Left kidney (tissue), 1 donor: ENCODE measurements at regions not wholly inside any gene's neighbourhood (a gene's known extent, or its start where the extent isn't known, plus 50 kb on each side); places are given as distances from the start of the nearest gene placed in this dataset.

Experiments
- DNase-seq: peaks from one replicate; pipeline ENCODE4 v3.0.0-alpha.2; 2013

DNA sequence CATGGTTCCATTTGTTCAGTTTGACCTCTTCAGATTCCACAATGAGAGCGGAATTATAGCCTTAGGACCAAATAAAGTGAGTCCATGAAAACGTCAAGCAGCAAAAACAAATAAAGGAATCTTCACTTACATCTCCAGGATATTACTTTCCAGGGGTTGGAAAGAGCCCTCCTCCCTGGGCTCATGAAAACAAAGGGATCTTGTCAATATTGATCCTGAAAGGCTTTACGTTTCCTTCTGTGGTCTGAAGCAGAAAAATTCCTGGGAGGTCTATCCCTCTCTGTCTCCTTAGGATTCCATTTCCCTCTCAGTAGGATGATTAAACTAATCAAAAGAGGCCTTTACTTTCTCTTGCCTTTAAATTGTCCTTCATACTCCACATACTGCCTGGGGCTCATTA lies 293.5 kb downstream of the GPAM start:
- no peak for DNase-seq

DNA sequence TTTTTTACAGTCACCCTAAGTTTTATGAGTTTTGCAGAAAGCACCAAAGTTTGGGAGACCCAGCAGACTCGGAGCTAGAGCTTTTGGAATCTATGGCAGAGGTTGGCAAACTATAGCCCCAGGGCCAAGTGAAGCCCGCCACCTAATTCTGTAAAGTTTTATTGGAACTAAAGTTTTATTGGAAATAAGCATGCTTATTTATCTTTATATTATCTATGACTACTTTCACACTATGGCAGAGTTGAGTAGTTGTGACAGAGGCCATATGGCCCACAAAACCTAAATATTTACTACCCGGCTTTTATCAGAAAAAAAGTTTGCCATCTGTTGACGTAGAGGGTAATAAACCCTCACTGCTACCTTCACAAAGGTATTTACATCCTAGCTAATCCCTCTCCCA lies 267.6 kb downstream of the GPAM start:
- no peak for DNase-seq

DNA sequence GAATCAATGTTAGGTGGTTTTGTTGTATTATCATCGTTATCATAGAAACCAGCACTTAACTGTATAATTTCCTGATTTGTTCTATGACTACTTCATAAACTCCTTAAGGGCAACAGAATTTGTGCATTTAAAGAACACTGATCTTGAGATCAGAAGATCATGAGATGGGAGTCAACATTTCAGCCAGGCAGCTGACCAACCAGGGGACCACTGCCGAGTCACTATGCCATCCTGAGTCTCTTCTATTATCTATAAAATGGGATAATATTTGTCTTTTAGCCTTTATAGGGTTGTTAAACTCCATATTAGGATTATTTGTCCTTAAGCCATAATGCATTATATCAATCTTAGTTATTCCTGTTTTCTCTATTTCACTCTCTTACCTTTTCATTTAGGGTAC lies 261.7 kb downstream of the GPAM start:
- no peak for DNase-seq

DNA sequence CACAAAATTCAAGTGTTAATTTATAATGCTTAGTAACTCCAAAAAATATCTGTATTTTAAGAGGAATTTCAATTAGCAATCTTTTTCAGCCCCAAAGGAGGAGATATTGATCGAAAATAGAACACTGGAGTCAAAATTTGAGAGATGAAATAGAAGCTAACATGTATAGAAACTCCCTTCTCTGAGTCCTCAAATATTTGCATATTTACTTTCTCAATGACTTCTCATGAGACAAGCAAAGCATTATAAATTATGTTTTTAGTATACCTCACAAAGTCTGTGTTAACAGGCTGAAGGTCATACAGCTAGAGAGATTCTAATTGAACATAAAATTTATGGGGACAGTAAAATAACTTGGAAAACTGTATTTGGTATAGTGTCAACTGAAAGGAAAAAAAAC lies 260.5 kb downstream of the GPAM start:
- DNase-seq = no peak

DNA sequence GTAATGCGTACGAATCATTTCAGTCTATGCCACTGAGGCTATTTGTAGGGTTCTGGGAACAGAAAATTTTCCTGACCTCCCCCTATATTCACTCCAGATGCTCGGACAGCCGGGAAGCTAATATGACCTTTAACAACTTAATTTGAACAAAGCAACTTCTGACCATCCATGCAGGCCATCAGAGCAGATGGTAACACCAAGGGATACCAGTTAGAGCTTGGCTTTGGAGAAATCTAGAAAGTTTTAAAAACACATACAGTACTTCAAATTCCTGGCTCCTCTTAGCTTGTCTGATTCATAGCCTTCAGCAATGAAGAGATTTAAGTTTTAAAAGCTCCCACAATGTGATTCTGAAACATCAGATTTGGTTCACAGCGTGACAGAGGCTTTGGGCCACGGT lies 257.3 kb downstream of the GPAM start:
- DNase-seq = no peak

DNA sequence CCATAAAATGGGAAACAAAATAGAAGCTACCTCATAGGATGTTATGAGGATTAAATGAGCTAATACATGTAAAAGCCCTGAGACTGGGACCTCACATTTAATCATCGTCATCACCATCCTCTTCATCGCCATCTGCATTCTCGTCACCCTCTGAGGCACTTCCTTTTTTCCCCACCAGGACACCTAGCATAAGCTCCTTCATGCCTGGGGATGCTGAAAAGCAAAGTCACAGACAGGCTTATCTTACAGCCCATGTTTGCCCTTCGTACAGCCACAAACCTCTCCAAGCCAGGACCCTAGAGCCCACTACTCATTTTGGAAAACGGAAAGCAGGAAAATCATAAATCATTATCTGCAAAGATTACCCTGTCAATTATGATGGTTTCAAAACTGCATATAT lies 249.6 kb downstream of the GPAM start:
- no peak for DNase-seq

DNA sequence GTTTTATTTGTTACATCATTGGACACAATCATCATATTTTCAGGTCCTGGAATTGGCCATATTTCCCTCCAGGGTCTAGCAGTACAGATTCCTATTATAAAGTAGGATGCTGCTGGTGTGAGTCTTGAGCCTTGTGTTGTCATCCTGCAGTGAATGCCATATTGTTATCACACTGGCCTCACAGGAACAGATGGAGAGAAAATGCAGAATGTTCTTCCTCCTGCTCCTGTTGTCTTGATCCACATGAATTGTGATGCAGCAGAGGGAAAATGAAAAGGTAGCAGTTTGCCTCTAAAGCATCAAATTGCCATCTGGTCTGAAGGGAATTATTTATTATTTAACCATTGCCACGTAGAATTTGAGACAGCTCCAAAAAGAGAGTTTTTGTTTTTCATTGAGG lies 248.6 kb downstream of the GPAM start:
- no peak for DNase-seq

DNA sequence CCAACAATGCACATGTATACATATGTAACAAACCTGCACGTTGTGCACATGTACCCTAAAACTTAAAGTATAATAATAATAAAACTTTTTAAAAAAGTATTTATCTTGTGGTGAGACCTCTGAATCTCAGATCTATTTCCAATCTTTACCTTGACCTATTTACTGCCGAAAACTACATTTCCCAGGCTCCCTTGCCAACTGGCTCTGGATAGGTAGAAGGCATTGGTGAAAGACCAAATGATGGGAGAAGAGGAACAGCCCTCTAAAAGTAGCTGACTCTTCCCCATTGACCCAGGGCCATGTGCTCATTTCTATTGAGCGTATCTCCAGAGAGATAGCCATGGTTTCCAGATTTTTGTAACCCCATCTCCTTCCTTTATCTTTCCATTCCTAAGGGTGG lies 247.4 kb downstream of the GPAM start:
- DNase-seq = no peak

DNA sequence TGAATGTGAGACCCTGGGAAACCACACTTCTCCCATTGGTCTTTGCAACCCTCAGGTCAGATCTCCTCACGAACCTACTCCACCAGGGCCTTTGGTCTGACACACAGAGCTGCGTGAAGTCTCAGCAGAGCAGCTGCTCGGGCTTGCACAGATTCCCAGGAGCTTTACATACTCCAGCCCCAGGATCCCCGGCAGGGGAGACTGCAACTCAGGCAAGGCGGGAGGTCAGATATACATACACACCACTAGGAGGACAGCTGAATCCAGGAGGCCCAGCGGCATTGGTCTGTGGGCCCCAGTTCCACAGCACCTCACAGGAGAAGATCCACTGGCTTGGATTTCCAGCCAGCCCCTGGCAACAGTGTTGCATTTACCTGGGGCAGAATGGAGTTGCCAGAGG lies 239.2 kb downstream of the GPAM start:
- no peak for DNase-seq

DNA sequence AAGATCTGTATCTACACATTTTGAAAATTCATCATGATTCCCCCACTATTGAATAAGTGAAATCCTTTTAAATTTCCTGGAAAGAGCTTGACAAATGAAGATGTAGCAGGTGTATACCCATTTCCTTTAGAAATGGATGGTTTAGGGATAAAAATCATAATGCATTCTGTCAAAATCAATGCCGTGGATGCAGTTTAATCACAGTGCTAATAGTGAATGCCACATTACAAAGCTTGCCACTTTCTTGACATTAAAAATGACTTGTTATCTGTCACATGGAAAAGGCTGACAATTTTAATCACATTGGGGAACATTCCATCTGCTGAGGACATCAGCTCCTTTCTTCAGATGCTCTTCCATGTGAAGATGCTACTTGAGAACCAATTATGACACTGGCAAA lies 229.6 kb downstream of the GPAM start:
- no peak for DNase-seq

DNA sequence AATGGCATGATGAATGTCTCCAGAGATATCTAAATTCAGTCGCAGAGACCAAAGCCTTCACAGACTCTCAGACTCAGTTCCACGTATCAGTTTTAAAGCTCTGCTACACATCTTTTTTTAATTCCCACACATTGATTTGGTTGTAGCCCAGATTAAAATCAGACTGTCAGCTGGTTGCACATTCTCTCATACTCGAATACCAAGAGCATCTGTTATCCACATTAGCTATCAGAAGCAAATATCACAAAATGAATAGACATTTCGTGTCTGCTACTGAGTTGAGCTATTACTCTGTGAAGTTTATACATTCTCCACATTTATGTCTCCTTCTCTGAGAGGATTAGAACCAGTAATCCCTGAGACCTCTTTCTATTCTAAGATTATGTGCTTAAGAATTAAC lies 229.2 kb downstream of the GPAM start:
- no peak for DNase-seq

DNA sequence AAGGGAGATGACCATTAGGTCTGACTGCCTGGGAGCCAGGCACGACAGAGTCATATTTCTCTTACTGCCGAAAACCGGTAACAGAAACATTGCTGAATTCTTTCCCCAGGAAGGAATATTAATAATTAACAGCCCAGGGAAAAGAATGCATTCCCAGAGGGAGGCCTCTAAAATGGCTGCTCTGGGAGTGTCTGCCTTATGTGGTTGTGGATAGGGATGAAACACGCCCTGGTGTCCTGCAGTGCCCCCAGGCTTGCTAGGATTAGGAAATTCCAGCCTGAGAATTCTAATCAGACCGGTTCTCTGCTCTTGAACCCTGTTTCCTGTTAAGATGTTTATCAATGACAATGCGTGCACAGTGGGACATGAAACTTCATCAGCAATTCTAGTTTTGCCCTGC lies 226.7 kb downstream of the GPAM start:
- DNase-seq = no peak

DNA sequence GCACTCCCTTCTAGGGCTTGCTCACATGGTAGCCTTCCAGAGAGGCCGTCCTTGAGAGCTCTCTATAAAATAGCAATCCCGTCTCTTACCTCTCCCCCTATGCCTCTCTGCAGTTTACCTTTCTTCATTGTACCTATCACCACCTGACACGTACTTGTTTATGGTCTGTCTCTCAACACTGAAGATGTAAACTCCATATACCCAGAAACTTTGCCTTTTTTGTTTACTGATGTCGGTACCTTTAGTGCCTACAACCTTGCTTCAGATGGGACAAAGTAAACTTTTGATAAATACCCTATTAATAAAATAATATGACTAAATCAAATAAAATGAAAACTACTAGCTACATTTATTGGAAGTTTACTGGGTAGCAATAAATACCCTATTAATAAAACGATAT lies 220.6 kb downstream of the GPAM start:
- DNase-seq = no peak

DNA sequence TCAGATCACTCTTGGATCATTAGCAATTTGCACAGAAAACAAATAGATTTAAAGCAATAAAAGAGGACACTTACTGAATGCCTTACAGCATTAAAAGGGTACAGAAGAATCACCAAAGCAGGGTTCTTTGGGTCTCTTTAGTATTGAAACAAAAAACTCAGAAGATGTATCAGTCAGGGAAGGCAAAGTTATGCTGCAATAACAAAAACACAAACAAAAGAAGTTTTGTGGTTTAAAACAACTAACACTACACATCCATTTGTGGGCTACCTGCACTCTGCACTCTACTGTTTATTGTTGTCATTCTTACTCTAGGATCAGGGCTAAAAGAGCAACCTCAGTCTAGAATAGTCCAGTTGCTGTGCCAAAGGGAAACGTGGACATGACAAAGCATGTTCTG lies 216.4 kb downstream of the GPAM start:
- DNase-seq = no peak

DNA sequence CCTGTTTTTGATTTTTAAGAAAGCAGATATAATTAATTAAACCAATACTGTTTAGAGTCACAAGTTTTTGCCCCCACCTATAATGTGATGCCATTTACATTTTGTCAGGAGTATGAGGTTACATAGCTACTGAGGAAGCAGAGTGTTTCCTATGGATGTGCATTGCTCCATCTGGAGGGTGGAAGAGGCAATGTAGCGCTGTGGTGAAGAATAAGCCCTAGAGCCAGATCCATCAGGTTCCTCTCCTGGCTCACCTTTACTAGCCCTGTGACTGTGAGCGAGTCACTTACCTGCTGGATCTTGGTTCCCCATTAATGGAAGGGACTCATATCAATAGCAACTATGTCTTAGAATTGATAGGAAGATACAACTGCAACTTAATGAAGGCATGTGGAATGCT lies 216.0 kb downstream of the GPAM start:
- DNase-seq = no peak

DNA sequence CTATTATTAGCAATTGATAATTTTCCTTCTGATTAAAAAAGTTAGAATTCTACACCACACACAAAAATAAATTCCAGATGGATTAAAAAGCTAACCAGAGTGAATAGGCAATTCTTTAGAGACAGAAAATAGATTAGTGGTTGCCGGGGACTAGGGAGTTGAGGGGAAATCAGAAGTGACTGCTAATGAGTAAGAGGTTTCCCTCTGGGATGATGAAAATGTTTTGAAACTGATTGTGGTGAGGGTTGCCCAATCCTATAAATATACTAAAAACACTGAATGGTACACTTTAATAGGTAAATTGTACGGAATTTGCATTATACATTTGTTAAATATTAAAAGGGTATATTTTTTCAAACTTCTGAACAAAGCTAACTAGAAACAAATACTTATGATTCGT lies 214.9 kb downstream of the GPAM start:
- DNase-seq = no peak

DNA sequence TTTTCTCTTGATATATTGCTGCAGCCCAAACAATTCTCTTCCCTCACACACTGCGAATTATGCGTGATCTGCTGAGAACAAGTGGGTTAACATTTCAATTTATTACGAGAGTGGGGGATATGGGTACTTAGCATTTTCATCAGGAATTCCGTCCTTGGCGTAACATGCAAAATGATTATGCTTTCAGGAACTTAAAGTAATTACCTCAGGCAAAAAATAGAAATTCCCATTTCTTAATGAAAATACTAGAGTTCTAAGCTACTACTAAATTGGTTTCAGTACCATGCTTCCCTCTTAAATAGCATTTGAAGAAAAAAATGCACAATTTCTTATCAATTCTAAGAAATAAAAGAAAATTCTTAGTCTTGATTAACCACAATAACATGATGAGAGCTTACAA lies 213.5 kb downstream of the GPAM start:
- no peak for DNase-seq

DNA sequence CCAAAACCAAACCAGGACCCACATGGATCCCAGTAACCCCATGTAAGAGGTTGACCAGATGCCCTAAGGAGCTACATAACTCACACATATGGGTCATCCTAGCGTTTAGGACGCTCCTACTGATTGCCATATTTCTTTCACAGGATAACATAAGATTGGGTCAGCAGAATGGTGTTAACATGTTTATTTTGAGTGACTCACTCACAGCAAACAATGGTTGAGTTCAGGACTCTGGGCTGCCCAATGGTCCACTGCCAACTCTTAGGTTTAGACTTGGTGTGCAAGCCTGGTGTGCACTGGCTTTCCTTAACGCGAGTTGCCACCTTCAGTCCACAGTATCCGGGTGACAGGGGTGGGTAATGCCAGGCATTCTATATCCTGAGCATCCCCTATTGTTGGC lies 211.5 kb downstream of the GPAM start:
- DNase-seq = no peak

DNA sequence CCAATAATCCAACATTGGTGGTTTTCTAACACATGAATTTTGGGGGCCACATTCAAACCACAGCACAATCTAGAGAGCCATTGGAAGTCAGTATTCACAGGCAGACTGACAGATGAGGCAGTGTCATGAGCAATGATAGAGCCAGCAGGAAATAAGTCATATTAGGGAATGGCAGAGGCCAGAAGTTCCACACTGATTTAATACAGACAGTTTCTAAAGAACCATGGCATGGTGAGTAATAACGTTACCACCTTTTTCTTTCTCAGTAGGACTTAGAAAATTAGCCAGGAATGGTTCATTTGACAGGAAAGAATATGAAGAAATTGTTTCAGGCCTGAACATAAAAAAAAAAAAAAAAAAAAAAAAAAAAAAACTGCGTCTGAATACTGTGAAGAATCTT lies 210.3 kb downstream of the GPAM start:
- no peak for DNase-seq

DNA sequence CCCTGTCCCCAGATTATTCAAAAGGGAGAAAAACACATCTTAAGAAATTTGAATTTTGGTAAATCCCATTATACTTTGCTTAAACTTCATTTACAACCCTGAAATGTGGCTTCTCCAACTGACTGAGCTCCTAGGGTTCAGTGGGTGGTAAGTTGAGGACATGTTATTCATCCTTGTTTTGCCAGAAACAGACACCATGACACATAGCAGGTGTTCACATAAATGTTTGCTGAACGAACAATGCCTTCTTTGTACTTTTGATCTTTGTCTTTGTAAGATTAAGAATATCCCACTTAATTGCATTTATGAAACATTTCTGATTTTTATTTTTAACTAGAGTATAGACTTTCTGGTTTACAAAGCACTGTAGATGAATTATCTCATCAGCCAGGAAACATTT lies 209.7 kb downstream of the GPAM start:
- no peak for DNase-seq

DNA sequence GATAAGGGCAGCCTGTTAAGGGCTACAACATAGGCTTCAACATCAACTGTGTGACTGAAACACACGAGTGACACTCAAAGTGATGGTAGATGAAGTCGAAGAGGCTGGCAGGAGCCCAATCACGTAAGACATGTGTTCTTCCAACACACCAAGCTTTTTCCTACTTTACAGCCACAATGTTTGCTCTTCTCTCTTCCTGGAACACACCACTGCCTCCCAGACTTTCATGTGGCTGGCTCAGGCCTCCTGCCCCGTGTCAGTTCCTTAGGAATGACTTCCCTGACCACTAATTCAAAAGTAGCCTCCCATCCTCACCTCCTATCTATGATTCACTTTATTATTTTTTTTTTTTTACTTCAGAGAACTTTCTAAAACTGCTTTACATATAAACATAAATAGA lies 209.2 kb downstream of the GPAM start:
- no peak for DNase-seq

DNA sequence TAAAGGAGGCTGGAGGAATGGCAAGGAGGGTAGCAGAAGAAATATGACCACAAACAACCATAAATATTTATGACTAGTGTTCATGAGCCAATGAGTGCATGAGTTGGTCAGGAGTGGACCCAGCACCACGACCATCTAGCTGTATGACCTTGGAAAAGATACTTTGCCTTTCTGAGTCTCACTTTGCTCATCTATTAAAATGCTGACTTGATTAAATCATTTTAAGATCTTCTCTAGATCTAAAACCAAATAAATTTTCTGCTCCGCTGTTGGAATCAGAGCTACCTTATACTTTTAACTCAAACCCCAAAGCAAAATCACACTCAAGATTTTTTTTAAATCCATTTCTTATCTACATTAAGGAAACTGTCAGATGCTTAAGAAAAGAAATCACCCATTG lies 207.0 kb downstream of the GPAM start:
- DNase-seq = no peak

DNA sequence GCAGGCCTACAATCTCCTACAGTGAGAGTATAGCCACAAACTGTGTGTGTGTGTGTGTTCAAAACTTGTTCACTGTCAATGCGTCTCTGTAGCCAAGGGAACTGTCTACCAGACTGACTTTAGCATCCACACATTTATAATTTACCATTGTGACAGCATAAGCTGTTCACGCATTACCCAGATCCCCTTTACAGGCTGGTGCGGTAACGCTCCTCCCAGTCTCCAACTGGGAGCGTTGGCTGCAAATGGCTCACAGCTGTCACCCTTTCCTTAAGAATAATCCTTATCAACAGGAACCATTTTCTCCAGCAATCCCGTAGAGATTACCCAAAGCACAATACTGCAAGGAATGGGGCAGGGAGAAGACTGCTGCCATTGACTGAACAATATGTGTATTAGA lies 199.5 kb downstream of the GPAM start:
- no peak for DNase-seq

DNA sequence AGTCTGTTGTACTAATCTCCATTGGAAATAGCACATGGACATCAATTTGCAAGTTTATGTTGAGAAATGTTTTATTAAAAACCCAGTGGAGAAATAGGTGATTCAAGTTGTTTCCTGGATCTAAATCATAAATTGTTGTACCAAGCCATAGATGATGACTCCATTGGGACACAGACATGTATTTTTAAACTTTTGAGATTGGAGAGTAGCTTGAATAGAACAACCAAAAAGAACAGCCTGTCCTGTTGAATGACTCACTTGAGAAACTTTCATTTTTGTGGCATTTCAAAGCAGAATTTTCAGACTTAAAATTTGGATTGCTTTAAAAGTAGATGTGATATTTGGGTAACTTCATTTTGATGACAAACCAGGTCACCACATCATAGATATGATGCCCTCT lies 197.5 kb downstream of the GPAM start:
- DNase-seq = no peak

DNA sequence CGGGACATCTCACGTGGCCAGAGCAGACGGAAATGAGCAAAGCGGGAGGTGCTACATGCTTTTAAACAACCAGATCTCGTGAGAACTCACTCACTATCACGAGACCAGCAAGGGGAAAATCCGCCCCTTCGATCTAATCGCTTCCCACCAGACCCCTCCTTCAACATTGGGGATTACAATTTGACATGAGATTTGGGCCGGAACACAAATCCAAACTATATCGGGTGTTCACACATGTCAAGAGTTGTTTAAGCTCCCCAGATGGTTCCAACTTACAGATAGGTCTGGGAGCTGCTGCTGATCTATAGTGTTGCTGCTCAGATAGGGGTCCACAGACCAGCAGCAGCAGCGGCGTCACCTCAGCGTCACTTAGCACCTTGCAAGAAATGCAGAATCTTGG lies 194.9 kb downstream of the GPAM start:
- DNase-seq = no peak
